AG04449 (cell line): ENCODE measurements at regions not wholly inside any gene's neighbourhood (a gene's known extent, or its start where the extent isn't known, plus 50 kb on each side); places are given as distances from the start of the nearest gene placed in this dataset.

Experiments
- CTCF ChIA-PET: fragments of 350-600 bp; formaldehyde crosslinking; extraction: SDS; loops from one replicate; lab custom pipeline; 2021; ENCODE audit warnings: antibody characterized with exemption; lab: Yijun Ruan, JAX
- POLR2A ChIA-PET: fragments of 400-600, 350-600 bp; formaldehyde crosslinking; extraction: SDS; loops from one replicate; lab custom pipeline; 2020; ENCODE audit warnings: antibody characterized with exemption, inconsistent platforms; lab: Yijun Ruan, JAX
- DNase-seq: peaks from one replicate; pipeline ENCODE4 v3.0.0-alpha.2; 2010; ENCODE audit warnings: low read depth, low spot score
- H3K4me3 ChIP-seq: 2 replicates; pipeline ENCODE4 v1.5.1; 2011; ENCODE audit warnings: low read depth, mild to moderate bottlenecking, control low read depth, low read length
- TF ChIP-seq, protein P1 (sequence below): IDR thresholded peaks from one replicate; pipeline ENCODE4 v1.5.1; 2011; ENCODE audit warnings: mild to moderate bottlenecking, moderate library complexity, low read length, control low read depth, inconsistent platforms; ENCODE audit not compliant: insufficient read depth; ENCODE audit errors: missing control alignments

DNA sequence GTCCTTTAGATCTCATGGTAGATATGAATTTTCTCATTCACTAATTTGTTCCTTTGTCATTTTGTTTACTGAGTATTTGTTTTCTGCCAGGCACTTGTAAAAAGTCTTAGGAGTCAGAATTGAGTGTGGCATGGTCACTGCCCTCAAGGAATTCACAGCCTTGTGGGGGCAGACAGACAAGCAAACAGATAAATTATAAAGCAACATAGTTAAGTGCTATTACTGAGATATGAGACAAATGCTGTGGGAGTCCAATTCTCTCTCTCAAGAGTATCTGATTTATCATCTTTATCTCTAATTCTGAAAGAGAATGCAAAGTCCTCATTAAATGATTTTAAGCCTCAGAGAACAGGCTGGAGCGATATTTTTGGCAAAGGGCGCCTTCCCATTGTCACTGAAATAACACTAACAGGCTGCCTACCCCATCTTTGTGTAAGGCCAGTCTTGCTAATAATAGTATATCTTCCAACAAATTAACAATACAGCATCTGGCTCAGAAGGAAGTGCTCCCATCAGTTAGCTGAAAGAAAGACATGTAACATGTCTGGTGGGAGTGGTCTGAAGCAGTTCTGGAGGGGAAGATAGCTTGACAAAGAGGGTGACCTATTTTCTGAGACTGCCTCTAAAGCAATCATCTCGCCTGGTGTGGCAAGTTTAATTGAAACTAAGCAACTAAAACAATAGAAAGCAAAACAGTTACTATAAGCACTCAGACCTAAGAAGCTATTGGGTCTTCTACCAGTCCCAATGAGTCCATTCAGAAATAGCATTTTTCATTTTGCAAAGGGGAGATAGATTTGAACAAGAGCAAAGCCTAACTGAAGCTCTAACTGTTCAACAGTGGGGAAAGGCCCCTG lies 61.5 kb upstream of the AMOT start:
- ChIA-PET POLR2A (no interaction called here), CTCF (no interaction called here)
- no peak for DNase-seq
- no peak overlapping the region for H3K4me3 ChIP-seq
- TF ChIP-seq, protein P1, sequence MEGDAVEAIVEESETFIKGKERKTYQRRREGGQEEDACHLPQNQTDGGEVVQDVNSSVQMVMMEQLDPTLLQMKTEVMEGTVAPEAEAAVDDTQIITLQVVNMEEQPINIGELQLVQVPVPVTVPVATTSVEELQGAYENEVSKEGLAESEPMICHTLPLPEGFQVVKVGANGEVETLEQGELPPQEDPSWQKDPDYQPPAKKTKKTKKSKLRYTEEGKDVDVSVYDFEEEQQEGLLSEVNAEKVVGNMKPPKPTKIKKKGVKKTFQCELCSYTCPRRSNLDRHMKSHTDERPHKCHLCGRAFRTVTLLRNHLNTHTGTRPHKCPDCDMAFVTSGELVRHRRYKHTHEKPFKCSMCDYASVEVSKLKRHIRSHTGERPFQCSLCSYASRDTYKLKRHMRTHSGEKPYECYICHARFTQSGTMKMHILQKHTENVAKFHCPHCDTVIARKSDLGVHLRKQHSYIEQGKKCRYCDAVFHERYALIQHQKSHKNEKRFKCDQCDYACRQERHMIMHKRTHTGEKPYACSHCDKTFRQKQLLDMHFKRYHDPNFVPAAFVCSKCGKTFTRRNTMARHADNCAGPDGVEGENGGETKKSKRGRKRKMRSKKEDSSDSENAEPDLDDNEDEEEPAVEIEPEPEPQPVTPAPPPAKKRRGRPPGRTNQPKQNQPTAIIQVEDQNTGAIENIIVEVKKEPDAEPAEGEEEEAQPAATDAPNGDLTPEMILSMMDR, result no peak

DNA sequence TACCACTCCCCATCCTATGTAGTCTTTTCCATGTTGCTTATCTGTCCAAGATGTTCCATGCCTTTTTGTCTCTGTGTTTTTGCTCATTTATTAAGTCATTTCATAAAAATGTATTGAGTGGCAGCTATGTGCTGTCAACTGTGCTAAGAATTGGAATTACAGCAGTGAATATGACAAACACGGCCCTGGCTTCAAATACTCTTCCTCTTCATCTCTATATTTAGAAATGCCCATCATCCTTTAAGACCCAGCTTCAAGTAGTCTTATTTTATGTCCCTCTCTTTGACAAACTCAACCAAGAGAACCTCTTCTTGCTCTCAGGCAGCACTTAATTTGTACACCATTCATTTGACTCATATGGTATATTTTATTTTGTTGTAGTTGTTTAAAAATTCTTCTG lies 55.4 kb upstream of the AMOT start:
- ChIA-PET POLR2A (no interaction called here), CTCF (no interaction called here)
- H3K4me3 ChIP-seq, result no peak overlapping the region
- TF ChIP-seq, protein P1, result no peak
- DNase-seq, result no peak
